HepG2 (cell line): ENCODE measurements at regions not wholly inside any gene's neighbourhood (a gene's known extent, or its start where the extent isn't known, plus 50 kb on each side); places are given as distances from the start of the nearest gene placed in this dataset.

Source experiments
- ATAC-seq: fragments of 200-7000 bp; cut with Tn5 transposase; 3 replicates; pipeline ENCODE4 v1.9.1; 2020; ENCODE audit warnings: mild to moderate bottlenecking, moderate library complexity
- BruUV-seq: library from RNA; stranded (reverse); fragments of 400-500 nt; replicated peaks from 2 replicates; lab custom pipeline; 2021; lab: Mats Ljungman, UMichigan
- CTCF ChIA-PET: fragments of 300-600 bp; formaldehyde crosslinking; extraction: SDS; loops from one replicate; lab custom pipeline; 2021; ENCODE audit warnings: low total read pairs, inconsistent platforms, low intra/inter-chr PET ratio; lab: Yijun Ruan, JAX
- POLR2A ChIA-PET: fragments of 350-600 bp; sonication (Branson Sonifier 250); formaldehyde crosslinking; loops from one replicate; lab custom pipeline; 2020; ENCODE audit warnings: antibody characterized with exemption, inconsistent platforms; lab: Yijun Ruan, JAX
- DNase-seq: peaks from one replicate; pipeline ENCODE4 v3.0.0-alpha.2; 2015; ENCODE audit warnings: low spot score
- FAIRE-seq: peaks from 3 replicates; lab custom pipeline; 2011; peaks lifted over from hg19 to GRCh38; lab: Jason Lieb, UNC
- H2AFZ ChIP-seq: one replicate; pipeline ENCODE4 v1.6.1; 2011; ENCODE audit warnings: low read length, inconsistent platforms
- H3K27ac ChIP-seq: fragments of 300-600 bp; 3 replicates; pipeline ENCODE4 v1.8.0; 2011; ENCODE audit warnings: mixed run types, mild to moderate bottlenecking, mixed read lengths, low read length, inconsistent platforms; ENCODE audit not compliant: insufficient read depth; ENCODE audit errors: extremely low read length
- H3K27me3 ChIP-seq, 2 experiments: fragments of 200-600 bp in 1 of 2; 2 replicates in 1 of 2; 3 replicates in 1 of 2; pipeline versions ENCODE4 v1.6.0 to v1.8.0; 2011; ENCODE audit warnings: low read length in 2 of 2, mild to moderate bottlenecking in 2 of 2, moderate library complexity in 2 of 2, inconsistent platforms in 1 of 2; ENCODE audit not compliant: insufficient read depth in 2 of 2, control insufficient read depth in 1 of 2
- H3K36me3 ChIP-seq, 2 experiments: fragments of 200-600 bp in 1 of 2; replicated peaks in 1 of 2; 2 replicates in 1 of 2; 3 replicates in 1 of 2; pipeline versions ENCODE4 v1.5.1 to v1.8.0; 2011; ENCODE audit warnings: low read length in 2 of 2, inconsistent platforms in 1 of 2; ENCODE audit not compliant: insufficient read depth in 2 of 2, control insufficient read depth in 1 of 2
- H3K4me1 ChIP-seq: 2 replicates; pipeline ENCODE4 v1.5.1; 2012; ENCODE audit warnings: low read length, inconsistent platforms; ENCODE audit not compliant: insufficient read depth
- H3K4me2 ChIP-seq: 2 replicates; pipeline ENCODE4 v1.6.0; 2011; ENCODE audit warnings: low read depth, low read length, inconsistent platforms
- H3K4me3 ChIP-seq, 3 experiments: fragments of 200-600 bp in 1 of 3; sonication (generic), shearing (Covaris generic) in 1 of 3; replicated peaks in 1 of 3; 2 replicates each; pipeline ENCODE4 v1.5.1; 2011 to 2016; ENCODE audit warnings: low read length in 3 of 3, inconsistent platforms in 2 of 3, low read depth in 2 of 3, mild to moderate bottlenecking in 2 of 3, control low read depth in 1 of 3, mixed read lengths in 1 of 3; ENCODE audit not compliant: insufficient read depth in 1 of 3
- H3K79me2 ChIP-seq: one replicate; pipeline ENCODE4 v1.6.1; 2011; ENCODE audit warnings: low read length, inconsistent platforms; ENCODE audit not compliant: insufficient read depth
- H3K9ac ChIP-seq: 2 replicates; pipeline ENCODE4 v1.6.0; 2011; ENCODE audit warnings: mild to moderate bottlenecking, low read depth, low read length, inconsistent platforms; ENCODE audit not compliant: insufficient read depth
- H3K9me3 ChIP-seq: 2 replicates; pipeline ENCODE4 v1.5.1; 2012; ENCODE audit warnings: mild to moderate bottlenecking, low read length
- H4K20me1 ChIP-seq: 2 replicates; pipeline ENCODE4 v1.6.0; 2011; ENCODE audit warnings: inconsistent platforms, mild to moderate bottlenecking, low read length, moderate library complexity; ENCODE audit not compliant: insufficient read depth
- CENPX ChIP-seq: sonication (generic); formaldehyde crosslinking; IDR thresholded peaks from 2 replicates; pipeline ENCODE4 v1.9.0; 2021; ENCODE audit warnings: mild to moderate bottlenecking, missing genetic modification reagents, moderate library complexity
- E2F1 ChIP-seq: sonication (generic); formaldehyde crosslinking; IDR thresholded peaks from 2 replicates; pipeline ENCODE4 v1.5.0; 2020; ENCODE audit warnings: missing genetic modification reagents
- HCFC1 ChIP-seq: fragments of 150-350 bp; IDR thresholded peaks from 2 replicates; pipeline ENCODE4 v1.6.1; 2014; ENCODE audit warnings: low read depth, low read length
- HOXD1 ChIP-seq: sonication (generic); formaldehyde crosslinking; IDR thresholded peaks from 2 replicates; pipeline ENCODE4 v1.5.0; 2020; ENCODE audit warnings: missing genetic modification reagents
- KAT7 ChIP-seq: IDR thresholded peaks from 2 replicates; pipeline ENCODE4 v1.6.1; 2018; ENCODE audit warnings: borderline replicate concordance, missing compliant biosample characterization
- NFIC ChIP-seq: IDR thresholded peaks from 2 replicates; pipeline ENCODE4 v1.6.1; 2012; ENCODE audit warnings: mild to moderate bottlenecking, low read length, inconsistent platforms
- SAP130 ChIP-seq: IDR thresholded peaks from 2 replicates; pipeline ENCODE4 v1.6.1; 2016; ENCODE audit warnings: low read depth
- SOX13 ChIP-seq, 3 experiments: fragments of 450-650 bp in 1 of 3; sonication (generic) in 1 of 3; formaldehyde crosslinking in 1 of 3; IDR thresholded peaks in 2 of 3; conservative IDR thresholded peaks in 1 of 3; 2 replicates each; pipeline versions ENCODE4 v1.5.0 to v1.6.1; 2016 to 2020; ENCODE audit warnings: antibody characterized with exemption in 1 of 3, mild to moderate bottlenecking in 1 of 3, missing compliant biosample characterization in 1 of 3, missing genetic modification reagents in 1 of 3, moderate library complexity in 1 of 3
- TAF15 ChIP-seq: fragments of 200-400 bp; formaldehyde crosslinking; IDR thresholded peaks from one replicate; pipeline ENCODE4 v1.6.1; 2018; ENCODE audit warnings: mild to moderate bottlenecking, low read depth, low read length; ENCODE audit not compliant: poor library complexity, severe bottlenecking
- TP53 ChIP-seq: sonication (generic); formaldehyde crosslinking; conservative IDR thresholded peaks from 2 replicates; pipeline ENCODE4 v1.4.0; 2020; ENCODE audit warnings: missing genetic modification reagents
- XBP1 ChIP-seq: sonication (generic); formaldehyde crosslinking; IDR thresholded peaks from 2 replicates; pipeline ENCODE4 v1.5.0; 2020; ENCODE audit warnings: missing genetic modification reagents
- ZNF367 ChIP-seq: sonication (generic); formaldehyde crosslinking; IDR thresholded peaks from 2 replicates; pipeline ENCODE4 v1.4.0; 2020; ENCODE audit warnings: missing genetic modification reagents, borderline replicate concordance
- ZNF468 ChIP-seq: sonication (generic); formaldehyde crosslinking; IDR thresholded peaks from 2 replicates; pipeline ENCODE4 v1.8.0; 2022; ENCODE audit warnings: mild to moderate bottlenecking, moderate library complexity, missing genetic modification reagents
- ZNF780A ChIP-seq: sonication (generic); formaldehyde crosslinking; IDR thresholded peaks from 2 replicates; pipeline ENCODE4 v1.8.0; 2022; ENCODE audit warnings: mild to moderate bottlenecking, missing genetic modification reagents, moderate library complexity
- WGBS: methylation state at CpG from one replicate; pipeline ENCODE4 v1.1.6; 2017; ENCODE audit warnings: low lambda C conversion rate; 5-methylcytosine and 5-hydroxymethylcytosine counted together
- in situ Hi-C: cut with HindIII; loops from 2 replicates; pipeline ENCODE4 v1.10.0; 2017; ENCODE audit warnings: low pct_unique_long_range_greater_than_20kb; ENCODE audit not compliant: extremely low pct_ligation_motif_present
- intact Hi-C: fragments of 100-400 bp; cut with micrococcal nuclease; formaldehyde crosslinking; loops from one replicate; pipeline ENCODE4 v1.10.0; 2022; ENCODE audit not compliant: unreplicated experiment
- TF ChIP-seq, protein P1 (sequence below): sonication (generic); formaldehyde crosslinking; IDR thresholded peaks from 2 replicates; pipeline ENCODE4 v1.5.0; 2020; ENCODE audit warnings: mild to moderate bottlenecking, missing genetic modification reagents, borderline replicate concordance
- TF ChIP-seq, protein P2 (sequence below): fragments of 450-650 bp; IDR thresholded peaks from 2 replicates; pipeline ENCODE4 v1.6.1; 2017
- TF ChIP-seq, protein P3 (sequence below): sonication (generic); formaldehyde crosslinking; IDR thresholded peaks from 2 replicates; pipeline ENCODE4 v1.4.0; 2020; ENCODE audit warnings: missing genetic modification reagents
- TF ChIP-seq, protein P4 (sequence below): fragments of 450-650 bp; IDR thresholded peaks from 2 replicates; pipeline ENCODE4 v1.6.1; 2016

DNA sequence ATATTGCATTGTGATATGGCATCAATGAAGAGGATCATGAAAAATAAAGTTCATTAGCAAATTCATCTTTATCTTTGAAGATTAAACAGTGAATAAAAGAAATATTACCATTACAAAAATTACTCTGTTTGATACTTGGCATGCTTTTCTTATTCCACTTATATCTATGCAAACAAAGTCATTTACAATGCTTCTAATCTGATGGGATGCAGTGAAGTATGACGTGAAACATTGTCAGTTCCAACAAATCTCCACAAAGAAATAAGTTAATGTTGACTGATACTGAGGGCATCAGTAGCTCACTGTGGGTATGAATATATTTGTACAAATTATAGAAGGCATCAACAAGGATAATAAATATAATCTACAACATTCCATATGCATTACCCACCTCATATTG, 672.8 kb upstream of the POT1 start (continued):
- TF ChIP-seq E2F1 (CRISPR knock-in tag) (no peak), HCFC1 (no peak), XBP1 (CRISPR knock-in tag) (no peak)
- TF ChIP-seq, protein P1, sequence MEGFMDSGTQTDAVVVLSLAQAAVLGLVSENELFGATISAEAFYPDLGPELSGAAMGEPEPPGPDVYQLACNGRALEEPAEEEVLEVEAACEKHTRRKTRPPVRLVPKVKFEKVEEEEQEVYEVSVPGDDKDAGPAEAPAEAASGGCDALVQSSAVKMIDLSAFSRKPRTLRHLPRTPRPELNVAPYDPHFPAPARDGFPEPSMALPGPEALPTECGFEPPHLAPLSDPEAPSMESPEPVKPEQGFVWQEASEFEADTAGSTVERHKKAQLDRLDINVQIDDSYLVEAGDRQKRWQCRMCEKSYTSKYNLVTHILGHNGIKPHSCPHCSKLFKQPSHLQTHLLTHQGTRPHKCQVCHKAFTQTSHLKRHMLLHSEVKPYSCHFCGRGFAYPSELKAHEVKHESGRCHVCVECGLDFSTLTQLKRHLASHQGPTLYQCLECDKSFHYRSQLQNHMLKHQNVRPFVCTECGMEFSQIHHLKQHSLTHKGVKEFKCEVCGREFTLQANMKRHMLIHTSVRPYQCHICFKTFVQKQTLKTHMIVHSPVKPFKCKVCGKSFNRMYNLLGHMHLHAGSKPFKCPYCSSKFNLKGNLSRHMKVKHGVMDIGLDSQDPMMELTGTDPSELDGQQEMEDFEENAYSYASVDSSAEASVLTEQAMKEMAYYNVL = no peak
- TF ChIP-seq, protein P2, sequence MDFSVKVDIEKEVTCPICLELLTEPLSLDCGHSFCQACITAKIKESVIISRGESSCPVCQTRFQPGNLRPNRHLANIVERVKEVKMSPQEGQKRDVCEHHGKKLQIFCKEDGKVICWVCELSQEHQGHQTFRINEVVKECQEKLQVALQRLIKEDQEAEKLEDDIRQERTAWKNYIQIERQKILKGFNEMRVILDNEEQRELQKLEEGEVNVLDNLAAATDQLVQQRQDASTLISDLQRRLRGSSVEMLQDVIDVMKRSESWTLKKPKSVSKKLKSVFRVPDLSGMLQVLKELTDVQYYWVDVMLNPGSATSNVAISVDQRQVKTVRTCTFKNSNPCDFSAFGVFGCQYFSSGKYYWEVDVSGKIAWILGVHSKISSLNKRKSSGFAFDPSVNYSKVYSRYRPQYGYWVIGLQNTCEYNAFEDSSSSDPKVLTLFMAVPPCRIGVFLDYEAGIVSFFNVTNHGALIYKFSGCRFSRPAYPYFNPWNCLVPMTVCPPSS = no peak

DNA sequence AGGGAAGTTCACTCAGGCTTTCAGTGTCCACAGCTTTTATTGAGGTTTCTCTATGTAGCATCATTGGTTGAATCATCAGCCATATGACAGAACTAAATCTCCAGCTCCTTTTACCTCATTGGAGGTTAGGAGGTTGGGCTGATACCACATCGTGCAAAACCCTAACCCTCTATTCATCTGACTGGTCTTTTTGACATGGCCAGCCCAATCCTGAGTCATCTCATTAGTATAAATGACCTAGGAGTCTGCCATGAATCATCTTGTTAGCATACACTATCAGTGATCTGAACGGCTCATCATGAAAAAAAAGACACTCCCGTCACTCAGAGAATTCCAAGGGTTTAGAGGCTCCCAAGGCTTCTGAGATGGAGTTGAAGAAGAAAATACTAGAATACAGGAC, 669.8 kb upstream of the POT1 start:
- POLR2A ChIA-PET = no interaction called here
- in situ Hi-C loops = no loop called here

More for the DNA sequence above, 669.8 kb upstream of the POT1 start:
- Histone ChIP-seq H2AFZ (no peak overlapping the region), H3K4me3 (no peak overlapping the region), H3K79me2 (no peaks in the 10 kb centered on the region), H3K27me3 (no peaks in the 10 kb centered on the region), H3K4me2 (no peak overlapping the region), H3K9me3 (no peaks in the 10 kb centered on the region), H3K4me1 (no peaks in the 10 kb centered on the region), H3K27ac (no peak overlapping the region), H3K36me3 (no peaks in the 10 kb centered on the region), H3K9ac (no peak overlapping the region), H4K20me1 (no peaks in the 10 kb centered on the region)
- 2% methylated on average over 3 of the region's 3 CpGs for WGBS
- FAIRE-seq = no peak
- intact Hi-C loops = no loop called here
- TF ChIP-seq TAF15 = no peak
- TF ChIP-seq KAT7 (CRISPR knock-in tag) = no peak
- no peak for TF ChIP-seq CENPX (CRISPR knock-in tag)
- TF ChIP-seq ZNF468 (CRISPR knock-in tag) = no peak
- no peak for TF ChIP-seq NFIC
- TF ChIP-seq SAP130 = no peak
- no peak for TF ChIP-seq HOXD1
- TF ChIP-seq, protein P3, sequence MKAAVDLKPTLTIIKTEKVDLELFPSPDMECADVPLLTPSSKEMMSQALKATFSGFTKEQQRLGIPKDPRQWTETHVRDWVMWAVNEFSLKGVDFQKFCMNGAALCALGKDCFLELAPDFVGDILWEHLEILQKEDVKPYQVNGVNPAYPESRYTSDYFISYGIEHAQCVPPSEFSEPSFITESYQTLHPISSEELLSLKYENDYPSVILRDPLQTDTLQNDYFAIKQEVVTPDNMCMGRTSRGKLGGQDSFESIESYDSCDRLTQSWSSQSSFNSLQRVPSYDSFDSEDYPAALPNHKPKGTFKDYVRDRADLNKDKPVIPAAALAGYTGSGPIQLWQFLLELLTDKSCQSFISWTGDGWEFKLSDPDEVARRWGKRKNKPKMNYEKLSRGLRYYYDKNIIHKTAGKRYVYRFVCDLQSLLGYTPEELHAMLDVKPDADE = no peak
- no peak for TF ChIP-seq ZNF367 (CRISPR knock-in tag)
- TF ChIP-seq SOX13 (IDR thresholded peaks at IDR 0.05) = no peak
- TF ChIP-seq SOX13 (CRISPR knock-in tag; conservative IDR thresholded peaks at IDR 0.05 in 1 of 2, IDR thresholded peaks at IDR 0.05 in 1 of 2) = no peak
- TF ChIP-seq TP53 (CRISPR knock-in tag) = no peak
- TF ChIP-seq, protein P4, sequence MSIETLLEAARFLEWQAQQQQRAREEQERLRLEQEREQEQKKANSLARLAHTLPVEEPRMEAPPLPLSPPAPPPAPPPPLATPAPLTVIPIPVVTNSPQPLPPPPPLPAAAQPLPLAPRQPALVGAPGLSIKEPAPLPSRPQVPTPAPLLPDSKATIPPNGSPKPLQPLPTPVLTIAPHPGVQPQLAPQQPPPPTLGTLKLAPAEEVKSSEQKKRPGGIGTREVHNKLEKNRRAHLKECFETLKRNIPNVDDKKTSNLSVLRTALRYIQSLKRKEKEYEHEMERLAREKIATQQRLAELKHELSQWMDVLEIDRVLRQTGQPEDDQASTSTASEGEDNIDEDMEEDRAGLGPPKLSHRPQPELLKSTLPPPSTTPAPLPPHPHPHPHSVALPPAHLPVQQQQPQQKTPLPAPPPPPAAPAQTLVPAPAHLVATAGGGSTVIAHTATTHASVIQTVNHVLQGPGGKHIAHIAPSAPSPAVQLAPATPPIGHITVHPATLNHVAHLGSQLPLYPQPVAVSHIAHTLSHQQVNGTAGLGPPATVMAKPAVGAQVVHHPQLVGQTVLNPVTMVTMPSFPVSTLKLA = no peak
- TF ChIP-seq ZNF780A = no peak
- no TSS peak for BruUV-seq
- DNase-seq = no peak
- ATAC-seq = no peak
- CTCF ChIA-PET = no interaction called here
